Lower leg skin (tissue), 3 donors: ENCODE measurements at regions not wholly inside any gene's neighbourhood (a gene's known extent, or its start where the extent isn't known, plus 50 kb on each side); places are given as distances from the start of the nearest gene placed in this dataset.

Source experiments
- POLR2A ChIP-seq, 2 donors: fragments of 450-650 bp; IDR thresholded peaks; one replicate each; pipeline ENCODE4 v1.6.1; 2016 to 2017; ENCODE audit warnings: antibody characterized with exemption in 2 of 2, mild to moderate bottlenecking in 1 of 2, moderate library complexity in 1 of 2
- TF ChIP-seq, protein P1 (sequence below), 3 donors: fragments of 450-650 bp; IDR thresholded peaks; one replicate each; pipeline ENCODE4 v1.5.1; 2016; ENCODE audit warnings: antibody characterized with exemption in 3 of 3, mild to moderate bottlenecking in 3 of 3, moderate library complexity in 2 of 3

DNA sequence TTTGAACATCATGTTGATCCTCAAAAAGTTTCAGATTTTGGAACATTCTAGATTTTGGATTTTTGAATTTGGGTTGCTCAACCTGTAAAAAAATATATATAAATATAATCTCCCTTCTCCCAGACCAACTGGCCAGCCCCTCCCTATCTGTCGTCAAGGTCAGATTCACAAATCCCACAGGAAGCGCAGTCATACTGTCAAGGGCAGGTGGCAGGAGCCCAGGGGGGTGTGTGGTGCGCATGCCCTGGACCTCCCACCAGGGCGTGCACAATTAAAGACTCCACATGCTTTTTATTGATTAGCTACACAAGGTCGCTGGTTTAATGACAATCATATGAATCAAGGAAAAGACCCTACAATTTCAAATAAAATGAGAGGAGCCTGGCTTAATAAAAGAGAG is 77.0 kb upstream of the EEPD1 start:
- TF ChIP-seq, protein P1, sequence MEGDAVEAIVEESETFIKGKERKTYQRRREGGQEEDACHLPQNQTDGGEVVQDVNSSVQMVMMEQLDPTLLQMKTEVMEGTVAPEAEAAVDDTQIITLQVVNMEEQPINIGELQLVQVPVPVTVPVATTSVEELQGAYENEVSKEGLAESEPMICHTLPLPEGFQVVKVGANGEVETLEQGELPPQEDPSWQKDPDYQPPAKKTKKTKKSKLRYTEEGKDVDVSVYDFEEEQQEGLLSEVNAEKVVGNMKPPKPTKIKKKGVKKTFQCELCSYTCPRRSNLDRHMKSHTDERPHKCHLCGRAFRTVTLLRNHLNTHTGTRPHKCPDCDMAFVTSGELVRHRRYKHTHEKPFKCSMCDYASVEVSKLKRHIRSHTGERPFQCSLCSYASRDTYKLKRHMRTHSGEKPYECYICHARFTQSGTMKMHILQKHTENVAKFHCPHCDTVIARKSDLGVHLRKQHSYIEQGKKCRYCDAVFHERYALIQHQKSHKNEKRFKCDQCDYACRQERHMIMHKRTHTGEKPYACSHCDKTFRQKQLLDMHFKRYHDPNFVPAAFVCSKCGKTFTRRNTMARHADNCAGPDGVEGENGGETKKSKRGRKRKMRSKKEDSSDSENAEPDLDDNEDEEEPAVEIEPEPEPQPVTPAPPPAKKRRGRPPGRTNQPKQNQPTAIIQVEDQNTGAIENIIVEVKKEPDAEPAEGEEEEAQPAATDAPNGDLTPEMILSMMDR (IDR thresholded peaks at IDR 0.05) = no peak
- no peak for TF ChIP-seq POLR2A (IDR thresholded peaks at IDR 0.05)
